A673 (cell line): ENCODE measurements at regions not wholly inside any gene's neighbourhood (a gene's known extent, or its start where the extent isn't known, plus 50 kb on each side); places are given as distances from the start of the nearest gene placed in this dataset.
A peak's percentile ranks its signal among the peaks of the same experiment; 100 is the strongest.

ENCODE experiments used
- BruUV-seq: library from RNA; stranded (reverse); fragments of 400-500 nt; replicated peaks from 2 replicates; lab custom pipeline; 2021; lab: Mats Ljungman, UMichigan
- CTCF ChIA-PET: fragments of 300-600 bp; sonication (Branson Sonifier 250); formaldehyde crosslinking; loops from one replicate; lab custom pipeline; 2022; ENCODE audit warnings: antibody characterized with exemption; lab: Charles Lee
- POLR2A ChIA-PET: fragments of 300-600 bp; sonication (Branson Sonifier 250); formaldehyde crosslinking; loops from one replicate; lab custom pipeline; 2022; ENCODE audit warnings: antibody characterized with exemption; ENCODE audit not compliant: low non-redundant PET; lab: Charles Lee
- DNase-seq: peaks from one replicate; pipeline ENCODE4 v3.0.0-alpha.2; 2015; ENCODE audit warnings: low spot score
- H3K27ac ChIP-seq: fragments of 200-600 bp; sonication (generic); 2 replicates; pipeline ENCODE4 v1.5.1; 2016; ENCODE audit warnings: mixed run types, low read depth, mild to moderate bottlenecking, mixed read lengths, antibody characterized with exemption, low read length; ENCODE audit not compliant: poor library complexity, severe bottlenecking
- H3K27me3 ChIP-seq: fragments of 200-600 bp; sonication (generic); replicated peaks from 2 replicates; pipeline ENCODE4 v1.6.1; 2017; ENCODE audit warnings: mixed run types, low read depth, mild to moderate bottlenecking, mixed read lengths, antibody characterized with exemption, low read length; ENCODE audit not compliant: insufficient read depth, poor library complexity
- H3K36me3 ChIP-seq: fragments of 200-600 bp; sonication (generic); 2 replicates; pipeline ENCODE4 v1.6.1; 2016; ENCODE audit warnings: mixed run types, mild to moderate bottlenecking, mixed read lengths, antibody characterized with exemption, low read length; ENCODE audit not compliant: insufficient read depth, poor library complexity, severe bottlenecking
- H3K4me1 ChIP-seq: fragments of 200-600 bp; sonication (generic); 2 replicates; pipeline ENCODE4 v1.6.1; 2017; ENCODE audit warnings: mixed run types, mild to moderate bottlenecking, mixed read lengths, antibody characterized with exemption, low read length; ENCODE audit not compliant: insufficient read depth, poor library complexity, severe bottlenecking
- H3K4me3 ChIP-seq: fragments of 200-600 bp; sonication (generic); 2 replicates; pipeline ENCODE4 v1.5.1; 2016; ENCODE audit warnings: low read depth, mixed run types, mild to moderate bottlenecking, mixed read lengths, low read length; ENCODE audit not compliant: poor library complexity, severe bottlenecking
- H3K9me3 ChIP-seq: fragments of 200-600 bp; sonication (generic); 2 replicates; pipeline ENCODE4 v1.6.1; 2016; ENCODE audit warnings: mixed run types, low read depth, mild to moderate bottlenecking, mixed read lengths, antibody characterized with exemption, low read length; ENCODE audit not compliant: poor library complexity, severe bottlenecking
- EZH2 ChIP-seq: fragments of 200-600 bp; sonication (generic); IDR thresholded peaks from 2 replicates; pipeline ENCODE4 v1.6.1; 2017; ENCODE audit warnings: borderline replicate concordance, low read depth, mild to moderate bottlenecking, mixed read lengths, antibody characterized with exemption, low read length; ENCODE audit not compliant: poor library complexity, severe bottlenecking
- intact Hi-C: fragments of 100-400 bp; cut with micrococcal nuclease; formaldehyde crosslinking; loops from one replicate; pipeline ENCODE4 v1.10.0; 2022; ENCODE audit not compliant: unreplicated experiment
- TF ChIP-seq, protein P1 (sequence below): fragments of 300-800, 200-600 bp; sonication (generic); conservative IDR thresholded peaks from 2 replicates; pipeline ENCODE4 v1.5.1; 2017; ENCODE audit warnings: low read depth, mild to moderate bottlenecking, antibody characterized with exemption, low read length, moderate library complexity, mixed read lengths

DNA sequence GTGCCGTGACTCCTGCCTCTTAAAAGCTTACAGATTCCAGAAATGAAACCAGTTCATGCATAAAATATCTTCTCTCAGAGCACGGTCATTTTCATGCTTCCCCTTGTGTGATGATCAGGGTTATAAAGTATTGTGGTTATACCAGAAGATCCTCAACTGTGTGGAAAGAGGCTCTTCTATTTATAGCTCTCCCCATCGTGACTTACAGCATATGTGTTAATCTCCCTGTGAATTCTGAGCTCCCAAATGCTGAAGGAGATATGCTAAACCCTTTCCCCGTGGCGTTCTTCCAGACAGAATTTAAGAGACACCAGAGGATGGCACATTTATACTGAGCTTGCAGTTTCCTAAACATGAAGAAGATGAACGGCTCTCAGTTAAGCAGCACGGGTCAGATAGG is 158.8 kb downstream of the CDH26 start:
- Histone ChIP-seq H3K27me3 (peaks cover 15% of the 10 kb centered on the region), H3K27ac (no peak overlapping the region), H3K4me3 (no peak overlapping the region), H3K36me3 (no peaks in the 10 kb centered on the region), H3K4me1 (peaks cover 7% of the 10 kb centered on the region), H3K9me3 (no peaks in the 10 kb centered on the region)
- no TSS peak for BruUV-seq
- intact Hi-C loops = no loop called here
- peak; percentile 39 for DNase-seq
- CTCF ChIA-PET = no interaction called here
- TF ChIP-seq EZH2 = no peak
- TF ChIP-seq, protein P1, sequence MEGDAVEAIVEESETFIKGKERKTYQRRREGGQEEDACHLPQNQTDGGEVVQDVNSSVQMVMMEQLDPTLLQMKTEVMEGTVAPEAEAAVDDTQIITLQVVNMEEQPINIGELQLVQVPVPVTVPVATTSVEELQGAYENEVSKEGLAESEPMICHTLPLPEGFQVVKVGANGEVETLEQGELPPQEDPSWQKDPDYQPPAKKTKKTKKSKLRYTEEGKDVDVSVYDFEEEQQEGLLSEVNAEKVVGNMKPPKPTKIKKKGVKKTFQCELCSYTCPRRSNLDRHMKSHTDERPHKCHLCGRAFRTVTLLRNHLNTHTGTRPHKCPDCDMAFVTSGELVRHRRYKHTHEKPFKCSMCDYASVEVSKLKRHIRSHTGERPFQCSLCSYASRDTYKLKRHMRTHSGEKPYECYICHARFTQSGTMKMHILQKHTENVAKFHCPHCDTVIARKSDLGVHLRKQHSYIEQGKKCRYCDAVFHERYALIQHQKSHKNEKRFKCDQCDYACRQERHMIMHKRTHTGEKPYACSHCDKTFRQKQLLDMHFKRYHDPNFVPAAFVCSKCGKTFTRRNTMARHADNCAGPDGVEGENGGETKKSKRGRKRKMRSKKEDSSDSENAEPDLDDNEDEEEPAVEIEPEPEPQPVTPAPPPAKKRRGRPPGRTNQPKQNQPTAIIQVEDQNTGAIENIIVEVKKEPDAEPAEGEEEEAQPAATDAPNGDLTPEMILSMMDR = no peak
- POLR2A ChIA-PET = no interaction called here

- ChIA-PET POLR2A (no interaction called here), CTCF (no interaction called here)
- no peak for DNase-seq
- H3K27ac ChIP-seq = no peak overlapping the region
- peaks cover 11% of the 10 kb centered on the region for H3K27me3 ChIP-seq
- intact Hi-C loops = no loop called here
- H3K4me1 ChIP-seq = peaks cover 2% of the 10 kb centered on the region
- no peaks in the 10 kb centered on the region for H3K36me3 ChIP-seq
- TF ChIP-seq, protein P1 = no peak
- no peak for TF ChIP-seq EZH2
- no peak overlapping the region for H3K4me3 ChIP-seq
- no TSS peak for BruUV-seq
- no peaks in the 10 kb centered on the region for H3K9me3 ChIP-seq
Measured at GRCh38 chr20:60121903-60122302, 163.7 kb downstream of the CDH26 start.

DNA sequence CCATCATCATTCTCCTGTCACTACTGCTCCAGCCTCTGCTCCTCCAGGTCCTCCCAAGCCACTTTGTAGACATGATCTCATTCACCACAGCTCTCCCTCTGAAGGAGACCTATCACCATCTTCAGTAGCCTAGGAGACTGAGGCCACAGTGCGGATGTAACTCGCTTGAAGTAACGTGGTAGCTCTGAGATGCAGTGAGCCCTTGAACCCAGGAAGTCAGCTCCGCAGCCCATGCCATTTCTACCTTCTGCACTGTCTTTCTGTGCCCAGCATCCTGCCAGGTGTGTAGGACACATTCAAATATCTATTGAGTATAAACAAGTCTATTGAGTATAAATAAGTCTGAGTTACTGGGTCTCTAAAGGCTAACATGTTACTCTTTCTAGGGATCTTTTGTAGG is 164.4 kb downstream of the CDH26 start:
- Histone ChIP-seq H3K27ac (no peak overlapping the region), H3K4me1 (no peaks in the 10 kb centered on the region), H3K36me3 (no peaks in the 10 kb centered on the region), H3K27me3 (peaks cover 10% of the 10 kb centered on the region), H3K9me3 (no peaks in the 10 kb centered on the region), H3K4me3 (no peak overlapping the region)
- DNase-seq = no peak
- intact Hi-C loops = no loop called here
- no TSS peak for BruUV-seq
- ChIA-PET POLR2A (no interaction called here), CTCF (no interaction called here)
- TF ChIP-seq, protein P1 = no peak
- no peak for TF ChIP-seq EZH2
